GM18907 (cell line): ENCODE measurements at regions not wholly inside any gene's neighbourhood (a gene's known extent, or its start where the extent isn't known, plus 50 kb on each side); places are given as distances from the start of the nearest gene placed in this dataset.

Experiments
- ATAC-seq: cut with Tn5 transposase; IDR thresholded peaks from one replicate; pipeline ENCODE4 v1.9.1; 2021; ENCODE audit warnings: mild to moderate bottlenecking, moderate library complexity; ENCODE audit not compliant: unreplicated experiment

- no peak for ATAC-seq
Measured at GRCh38 chr15:39110336-39110735, 470.5 kb upstream of the THBS1 start.

GRCh38 chr15:39110746-39111145, 470.1 kb upstream of the THBS1 start:
- no peak for ATAC-seq

GRCh38 chr15:39113741-39114140, 467.1 kb upstream of the THBS1 start:
- ATAC-seq = no peak

GRCh38 chr15:39114690-39115378, 466.0 kb upstream of the THBS1 start:
- no peak for ATAC-seq

GRCh38 chr15:39115379-39116057, 465.4 kb upstream of the THBS1 start:
- ATAC-seq = no peak

GRCh38 chr15:39118510-39118909, 462.4 kb upstream of the THBS1 start:
- ATAC-seq = no peak

GRCh38 chr15:39124155-39124552, 456.7 kb upstream of the THBS1 start:
- ATAC-seq = no peak

- no peak for ATAC-seq
Measured at GRCh38 chr15:39124553-39125171, 456.2 kb upstream of the THBS1 start.

GRCh38 chr15:39125226-39125625, 455.7 kb upstream of the THBS1 start:
- ATAC-seq = no peak

- no peak for ATAC-seq
Measured at GRCh38 chr15:39125904-39126303, 455.0 kb upstream of the THBS1 start.

GRCh38 chr15:39127151-39127790, 453.6 kb upstream of the THBS1 start:
- ATAC-seq = no peak

GRCh38 chr15:39127925-39128617, 452.8 kb upstream of the THBS1 start:
- no peak for ATAC-seq

GRCh38 chr15:39128746-39129145, 452.1 kb upstream of the THBS1 start:
- ATAC-seq = no peak

- no peak for ATAC-seq
Measured at GRCh38 chr15:39130556-39131379, 450.1 kb upstream of the THBS1 start.

- ATAC-seq = no peak
Measured at GRCh38 chr15:39131609-39132008, 449.3 kb upstream of the THBS1 start.

- ATAC-seq = no peak
Measured at GRCh38 chr15:39132070-39132469, 448.8 kb upstream of the THBS1 start.

- no peak for ATAC-seq
Measured at GRCh38 chr15:39132954-39133600, 447.8 kb upstream of the THBS1 start.

- ATAC-seq = no peak
Measured at GRCh38 chr15:39134282-39134681, 446.6 kb upstream of the THBS1 start.

- ATAC-seq = no peak
Measured at GRCh38 chr15:39135989-39136388, 444.9 kb upstream of the THBS1 start.
